ENCODE measurements at regions not wholly inside any gene's neighbourhood (a gene's known extent, or its start where the extent isn't known, plus 50 kb on each side); places are given as distances from the start of the nearest gene placed in this dataset.

DNA sequence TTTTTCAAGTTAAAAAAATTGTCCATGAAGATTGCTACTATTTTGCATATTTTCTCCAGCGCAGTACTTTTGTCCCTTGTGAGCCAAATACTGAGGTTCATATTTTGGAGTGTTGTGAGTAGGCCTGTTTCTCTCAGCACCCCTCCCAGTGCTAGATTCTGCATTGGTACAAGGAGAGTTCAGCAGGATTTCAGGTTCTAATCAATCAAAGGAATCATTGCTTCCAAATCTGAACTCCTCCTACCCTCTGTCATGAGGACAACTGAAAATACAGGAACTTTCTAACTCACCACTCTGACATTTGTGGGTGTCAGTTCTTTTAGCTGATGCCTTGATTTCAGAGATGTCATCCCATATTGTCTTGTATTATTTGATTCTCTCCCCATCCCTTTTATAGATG lies 299.9 kb downstream of the FZD1 start:
- Histone ChIP-seq H3K27me3 (ENCODE audit: insufficient read depth, low read depth, low read length) (no peaks in the 10 kb centered on the region), H3F3A (ENCODE audit: insufficient read depth, low read length, poor library complexity, severe bottlenecking) (no peaks in the 10 kb centered on the region), H3K27ac (ENCODE audit: low read length) (no peak overlapping the region), H2AFZ (ENCODE audit: low read depth, low read length) (no peak overlapping the region), H3K9me3 (ENCODE audit: low read length) (no peaks in the 10 kb centered on the region), H3K4me3 (ENCODE audit: low read length) (no peak overlapping the region), H3K9ac (ENCODE audit: low read length) (no peak overlapping the region), H3K4me2 (ENCODE audit: low read length) (no peak overlapping the region), H4K20me1 (ENCODE audit: insufficient read depth) (no peaks in the 10 kb centered on the region), H3K9me2 (ENCODE audit: insufficient read depth, low read length) (no peaks in the 10 kb centered on the region), H3K36me3 (ENCODE audit: insufficient read depth, low read length) (no peaks in the 10 kb centered on the region), H3K79me2 (replicated peaks; ENCODE audit: insufficient read depth, low read length) (no peaks in the 10 kb centered on the region)
- no peak for TF ChIP-seq SMC3 (conservative IDR thresholded peaks at IDR 0.05; ENCODE audit: poor library complexity)
- no peak for TF ChIP-seq MXI1 (conservative IDR thresholded peaks at IDR 0.05; ENCODE audit: poor library complexity, severe bottlenecking)
- TF ChIP-seq, protein P1, sequence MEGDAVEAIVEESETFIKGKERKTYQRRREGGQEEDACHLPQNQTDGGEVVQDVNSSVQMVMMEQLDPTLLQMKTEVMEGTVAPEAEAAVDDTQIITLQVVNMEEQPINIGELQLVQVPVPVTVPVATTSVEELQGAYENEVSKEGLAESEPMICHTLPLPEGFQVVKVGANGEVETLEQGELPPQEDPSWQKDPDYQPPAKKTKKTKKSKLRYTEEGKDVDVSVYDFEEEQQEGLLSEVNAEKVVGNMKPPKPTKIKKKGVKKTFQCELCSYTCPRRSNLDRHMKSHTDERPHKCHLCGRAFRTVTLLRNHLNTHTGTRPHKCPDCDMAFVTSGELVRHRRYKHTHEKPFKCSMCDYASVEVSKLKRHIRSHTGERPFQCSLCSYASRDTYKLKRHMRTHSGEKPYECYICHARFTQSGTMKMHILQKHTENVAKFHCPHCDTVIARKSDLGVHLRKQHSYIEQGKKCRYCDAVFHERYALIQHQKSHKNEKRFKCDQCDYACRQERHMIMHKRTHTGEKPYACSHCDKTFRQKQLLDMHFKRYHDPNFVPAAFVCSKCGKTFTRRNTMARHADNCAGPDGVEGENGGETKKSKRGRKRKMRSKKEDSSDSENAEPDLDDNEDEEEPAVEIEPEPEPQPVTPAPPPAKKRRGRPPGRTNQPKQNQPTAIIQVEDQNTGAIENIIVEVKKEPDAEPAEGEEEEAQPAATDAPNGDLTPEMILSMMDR (IDR thresholded peaks at IDR 0.05; ENCODE audit: poor library complexity, severe bottlenecking): no peak
- no peak for TF ChIP-seq POLR2AphosphoS5 (IDR thresholded peaks at IDR 0.05)
- no peak for TF ChIP-seq TAF1 (IDR thresholded peaks at IDR 0.05; ENCODE audit: low read depth)
- TF ChIP-seq, protein P2, sequence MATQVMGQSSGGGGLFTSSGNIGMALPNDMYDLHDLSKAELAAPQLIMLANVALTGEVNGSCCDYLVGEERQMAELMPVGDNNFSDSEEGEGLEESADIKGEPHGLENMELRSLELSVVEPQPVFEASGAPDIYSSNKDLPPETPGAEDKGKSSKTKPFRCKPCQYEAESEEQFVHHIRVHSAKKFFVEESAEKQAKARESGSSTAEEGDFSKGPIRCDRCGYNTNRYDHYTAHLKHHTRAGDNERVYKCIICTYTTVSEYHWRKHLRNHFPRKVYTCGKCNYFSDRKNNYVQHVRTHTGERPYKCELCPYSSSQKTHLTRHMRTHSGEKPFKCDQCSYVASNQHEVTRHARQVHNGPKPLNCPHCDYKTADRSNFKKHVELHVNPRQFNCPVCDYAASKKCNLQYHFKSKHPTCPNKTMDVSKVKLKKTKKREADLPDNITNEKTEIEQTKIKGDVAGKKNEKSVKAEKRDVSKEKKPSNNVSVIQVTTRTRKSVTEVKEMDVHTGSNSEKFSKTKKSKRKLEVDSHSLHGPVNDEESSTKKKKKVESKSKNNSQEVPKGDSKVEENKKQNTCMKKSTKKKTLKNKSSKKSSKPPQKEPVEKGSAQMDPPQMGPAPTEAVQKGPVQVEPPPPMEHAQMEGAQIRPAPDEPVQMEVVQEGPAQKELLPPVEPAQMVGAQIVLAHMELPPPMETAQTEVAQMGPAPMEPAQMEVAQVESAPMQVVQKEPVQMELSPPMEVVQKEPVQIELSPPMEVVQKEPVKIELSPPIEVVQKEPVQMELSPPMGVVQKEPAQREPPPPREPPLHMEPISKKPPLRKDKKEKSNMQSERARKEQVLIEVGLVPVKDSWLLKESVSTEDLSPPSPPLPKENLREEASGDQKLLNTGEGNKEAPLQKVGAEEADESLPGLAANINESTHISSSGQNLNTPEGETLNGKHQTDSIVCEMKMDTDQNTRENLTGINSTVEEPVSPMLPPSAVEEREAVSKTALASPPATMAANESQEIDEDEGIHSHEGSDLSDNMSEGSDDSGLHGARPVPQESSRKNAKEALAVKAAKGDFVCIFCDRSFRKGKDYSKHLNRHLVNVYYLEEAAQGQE (IDR thresholded peaks at IDR 0.05; ENCODE audit: borderline replicate concordance): no peak
- no peak for TF ChIP-seq RAD21 (conservative IDR thresholded peaks at IDR 0.05)
- no peak for TF ChIP-seq EZH2 (IDR thresholded peaks at IDR 0.05; ENCODE audit: borderline replicate concordance, insufficient read depth, low read length, poor library complexity, severe bottlenecking)
- no peak for TF ChIP-seq EP300 (conservative IDR thresholded peaks at IDR 0.05; ENCODE audit: poor library complexity, severe bottlenecking)

DNA sequence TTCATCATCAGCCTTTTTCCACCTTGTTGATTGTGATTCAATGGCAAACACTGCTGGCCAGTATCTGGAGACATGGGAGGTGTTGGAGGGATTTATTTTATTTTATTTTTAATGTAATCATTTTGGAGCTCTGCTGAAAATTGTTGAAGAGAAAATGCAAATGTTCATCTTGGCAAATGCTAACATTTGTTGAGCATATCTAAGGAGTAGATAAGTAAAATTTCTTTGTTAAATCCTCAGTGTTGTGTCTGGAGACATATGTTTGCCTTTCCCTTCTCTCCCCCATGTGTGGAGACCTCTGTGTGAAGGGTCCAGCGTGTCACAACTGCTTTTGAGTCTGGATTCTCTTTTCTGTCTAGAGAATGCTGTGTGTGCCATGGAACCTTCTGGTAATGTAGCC lies 300.3 kb downstream of the FZD1 start:
- H2AFZ ChIP-seq (ENCODE audit: low read depth, low read length): no peak overlapping the region
- H3K27me3 ChIP-seq (ENCODE audit: insufficient read depth, low read depth, low read length): no peaks in the 10 kb centered on the region
- no peak overlapping the region for H3K4me3 ChIP-seq (ENCODE audit: low read length)
- H3K9ac ChIP-seq (ENCODE audit: low read length): no peak overlapping the region
- H3K79me2 ChIP-seq (replicated peaks; ENCODE audit: insufficient read depth, low read length): no peaks in the 10 kb centered on the region
- no peaks in the 10 kb centered on the region for H4K20me1 ChIP-seq (ENCODE audit: insufficient read depth)
- TF ChIP-seq EZH2 (IDR thresholded peaks at IDR 0.05; ENCODE audit: borderline replicate concordance, insufficient read depth, low read length, poor library complexity, severe bottlenecking) (no peak), EP300 (conservative IDR thresholded peaks at IDR 0.05; ENCODE audit: poor library complexity, severe bottlenecking) (no peak), TAF1 (IDR thresholded peaks at IDR 0.05; ENCODE audit: low read depth) (no peak), SMC3 (conservative IDR thresholded peaks at IDR 0.05; ENCODE audit: poor library complexity) (no peak), MXI1 (conservative IDR thresholded peaks at IDR 0.05; ENCODE audit: poor library complexity, severe bottlenecking) (no peak)
- TF ChIP-seq, protein P1 (IDR thresholded peaks at IDR 0.05; ENCODE audit: poor library complexity, severe bottlenecking): no peak
- TF ChIP-seq, protein P2 (IDR thresholded peaks at IDR 0.05; ENCODE audit: borderline replicate concordance): no peak
- H3F3A ChIP-seq (ENCODE audit: insufficient read depth, low read length, poor library complexity, severe bottlenecking): no peaks in the 10 kb centered on the region
- no peaks in the 10 kb centered on the region for H3K36me3 ChIP-seq (ENCODE audit: insufficient read depth, low read length)
- H3K9me3 ChIP-seq (ENCODE audit: low read length): no peaks in the 10 kb centered on the region
- H3K9me2 ChIP-seq (ENCODE audit: insufficient read depth, low read length): no peaks in the 10 kb centered on the region
- H3K4me2 ChIP-seq (ENCODE audit: low read length): no peak overlapping the region
- no peak overlapping the region for H3K27ac ChIP-seq (ENCODE audit: low read length)

Measured in neural cell (in vitro differentiated cells).